Left lobe of liver (tissue), 2 donors: ENCODE measurements at regions not wholly inside any gene's neighbourhood (a gene's known extent, or its start where the extent isn't known, plus 50 kb on each side); places are given as distances from the start of the nearest gene placed in this dataset.
A peak's percentile ranks its signal among the peaks of the same experiment; 100 is the strongest.

Experiments used
- ATAC-seq: fragments of 200-7000 bp; cut with Tn5 transposase; one replicate; pipeline ENCODE4 v1.9.1; 2020; ENCODE audit warnings: mild to moderate bottlenecking, moderate library complexity
- DNase-seq: peaks from one replicate; pipeline ENCODE4 v3.0.0-alpha.2; 2020; ENCODE audit warnings: low spot score
- donor health status: DM: no; HTN: no; CAD: no; lungs with moderate emphysema.
- donor health status: DM: no; HTN: yes; CAD: no.

- DNase-seq: no peak
- no peak for ATAC-seq
Observed at GRCh38 chr6:1124885-1125284, 187.0 kb upstream of the FOXQ1 start.

DNA sequence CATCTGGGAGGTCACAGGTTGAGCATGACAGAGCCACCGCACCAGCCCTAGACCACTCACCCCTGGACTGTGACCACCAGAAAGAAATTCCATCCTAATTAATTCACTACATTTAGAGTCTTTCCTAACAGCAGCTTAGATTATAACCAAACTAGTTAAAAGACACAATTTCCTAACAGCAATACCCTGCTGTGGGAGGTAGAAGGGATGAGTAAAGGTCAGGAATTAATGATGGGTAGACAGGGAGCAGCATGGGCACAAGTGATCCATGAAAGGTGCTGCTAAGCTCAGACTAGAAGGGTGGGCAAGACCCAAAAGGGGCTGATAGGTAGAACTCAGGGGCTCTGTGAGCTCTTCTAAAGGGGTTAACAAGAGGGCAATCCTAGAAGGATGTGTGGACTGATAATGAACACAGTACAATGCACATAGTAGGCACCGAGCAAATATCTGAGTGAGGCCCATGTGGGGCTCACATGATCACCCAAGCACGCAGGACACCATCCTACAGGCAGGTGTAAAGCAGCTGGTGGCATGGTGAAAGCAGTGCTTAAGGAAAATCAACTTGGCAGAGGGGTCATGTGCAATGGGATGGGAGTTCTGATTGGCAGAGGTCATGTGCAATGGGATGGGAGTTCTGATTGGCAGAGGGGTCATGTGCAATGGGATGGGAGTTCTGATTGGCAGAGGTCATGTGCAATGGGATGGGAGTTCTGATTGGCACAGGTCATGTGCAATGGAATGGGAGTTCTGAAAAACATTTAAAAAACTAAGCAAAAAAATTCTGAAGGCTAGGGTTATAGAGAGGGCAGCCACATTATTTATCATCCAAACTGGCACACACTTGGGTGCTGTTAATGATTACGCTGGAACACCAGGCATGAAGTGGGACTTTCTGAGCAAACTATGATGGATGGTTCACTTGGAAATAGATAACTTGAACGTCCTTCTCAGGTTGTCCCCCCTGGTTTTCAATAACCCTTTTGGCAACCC is 188.2 kb upstream of the FOXQ1 start:
- DNase-seq (no peak), ATAC-seq (peak; percentile 79)

DNA sequence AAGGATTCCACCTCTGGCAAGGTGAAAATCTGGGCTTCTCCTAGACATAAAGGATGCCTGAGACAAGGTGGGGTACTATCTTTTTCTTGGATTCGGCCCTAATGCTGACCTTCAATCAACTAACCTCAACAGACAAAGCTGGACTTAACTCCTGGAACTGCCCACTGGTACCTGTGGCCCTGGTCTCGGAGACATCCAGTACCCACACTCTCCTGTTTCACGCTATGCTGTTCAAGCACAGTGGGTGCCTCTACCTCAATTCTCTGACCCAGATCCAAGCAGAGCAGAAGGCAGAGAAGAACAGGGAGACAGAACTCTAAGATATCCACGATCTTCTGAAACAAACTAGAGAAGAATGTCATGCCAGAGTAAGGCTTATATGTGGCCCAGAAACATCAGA is 189.8 kb upstream of the FOXQ1 start:
- DNase-seq: no peak

DNA sequence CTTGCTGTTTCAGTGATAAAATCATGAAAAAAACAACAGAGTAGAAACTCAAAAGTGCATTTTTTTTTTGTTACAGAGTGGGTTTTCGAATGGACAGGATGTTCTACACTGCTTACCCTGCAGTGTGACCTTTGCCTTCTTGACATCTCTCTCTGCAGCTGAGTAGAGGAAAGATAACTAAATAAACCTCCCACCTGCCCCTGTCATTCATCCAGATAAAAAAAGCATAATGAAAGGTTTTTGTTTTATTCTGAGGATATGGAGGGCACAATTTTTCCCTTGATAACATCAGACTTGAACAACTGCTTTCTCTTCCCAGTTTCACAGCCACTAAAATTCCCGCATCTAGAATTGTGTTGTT is 193.6 kb upstream of the FOXQ1 start:
- peak; percentile 49 for ATAC-seq

More for the DNA sequence above, 189.8 kb upstream of the FOXQ1 start:
- no peak for ATAC-seq

GRCh38 chr6:1117530-1118286 is 194.2 kb upstream of the FOXQ1 start:
- DNase-seq (no peak), ATAC-seq (peak; percentile 27)

More for the DNA sequence above, 193.6 kb upstream of the FOXQ1 start:
- DNase-seq: no peak

- no peak for DNase-seq
- ATAC-seq: no peak
Observed at GRCh38 chr6:1116149-1116548, 195.7 kb upstream of the FOXQ1 start.

GRCh38 chr6:1113916-1114540 is 197.9 kb upstream of the FOXQ1 start:
- DNase-seq: no peak
- ATAC-seq: no peak

GRCh38 chr6:1111361-1111760 is 200.5 kb upstream of the FOXQ1 start:
- no peak for DNase-seq
- no peak for ATAC-seq

- peak; percentile 20 for ATAC-seq
- DNase-seq: no peak
Observed at GRCh38 chr6:1110941-1111349, 201.0 kb upstream of the FOXQ1 start.

DNA sequence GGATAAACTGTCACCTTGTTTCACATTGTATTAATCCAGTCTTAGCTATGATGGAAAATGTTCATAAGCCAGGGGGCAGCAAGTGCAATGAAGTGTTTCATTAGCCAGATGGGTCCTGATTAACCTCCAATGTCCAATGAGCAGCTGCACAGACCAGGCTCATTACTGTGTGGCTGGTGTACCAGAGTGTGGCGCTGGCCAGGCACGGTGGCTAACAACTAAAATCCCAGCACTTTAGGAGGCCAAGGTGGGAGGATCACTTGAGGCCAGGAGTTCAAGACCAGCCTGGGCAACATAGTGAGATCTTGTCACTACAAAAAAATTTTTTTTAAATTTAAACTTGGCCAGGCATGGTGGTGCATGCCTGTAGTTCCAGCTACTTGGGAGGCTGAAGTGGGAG is 201.7 kb upstream of the FOXQ1 start:
- ATAC-seq (peak; percentile 44), DNase-seq (no peak)

DNA sequence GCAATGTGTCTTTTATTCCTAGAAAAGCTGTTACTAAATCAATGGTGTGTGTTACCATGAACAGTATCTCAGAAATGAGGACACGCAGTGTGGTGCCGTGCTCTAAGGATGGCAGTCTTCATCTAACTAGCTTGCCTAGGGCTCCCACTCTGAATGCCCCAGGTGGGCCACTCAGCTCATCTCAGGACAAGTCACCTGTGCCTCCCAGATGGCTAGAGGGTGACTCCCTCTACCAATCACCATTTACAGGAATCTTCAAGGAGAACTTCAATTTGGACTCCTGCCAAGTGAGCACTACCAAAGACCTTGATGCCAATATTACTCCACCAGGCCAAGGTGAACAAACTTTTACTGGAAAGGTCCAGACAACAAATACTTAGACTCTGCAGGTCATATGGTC is 202.8 kb upstream of the FOXQ1 start:
- no peak for DNase-seq
- no peak for ATAC-seq

GRCh38 chr6:1108198-1108597 is 203.7 kb upstream of the FOXQ1 start:
- ATAC-seq (no peak), DNase-seq (no peak)

- DNase-seq (no peak), ATAC-seq (no peak)
Observed at GRCh38 chr6:1107578-1107977, 204.3 kb upstream of the FOXQ1 start.

GRCh38 chr6:1105833-1106400 is 206.0 kb upstream of the FOXQ1 start:
- DNase-seq: no peak
- ATAC-seq: no peak

DNA sequence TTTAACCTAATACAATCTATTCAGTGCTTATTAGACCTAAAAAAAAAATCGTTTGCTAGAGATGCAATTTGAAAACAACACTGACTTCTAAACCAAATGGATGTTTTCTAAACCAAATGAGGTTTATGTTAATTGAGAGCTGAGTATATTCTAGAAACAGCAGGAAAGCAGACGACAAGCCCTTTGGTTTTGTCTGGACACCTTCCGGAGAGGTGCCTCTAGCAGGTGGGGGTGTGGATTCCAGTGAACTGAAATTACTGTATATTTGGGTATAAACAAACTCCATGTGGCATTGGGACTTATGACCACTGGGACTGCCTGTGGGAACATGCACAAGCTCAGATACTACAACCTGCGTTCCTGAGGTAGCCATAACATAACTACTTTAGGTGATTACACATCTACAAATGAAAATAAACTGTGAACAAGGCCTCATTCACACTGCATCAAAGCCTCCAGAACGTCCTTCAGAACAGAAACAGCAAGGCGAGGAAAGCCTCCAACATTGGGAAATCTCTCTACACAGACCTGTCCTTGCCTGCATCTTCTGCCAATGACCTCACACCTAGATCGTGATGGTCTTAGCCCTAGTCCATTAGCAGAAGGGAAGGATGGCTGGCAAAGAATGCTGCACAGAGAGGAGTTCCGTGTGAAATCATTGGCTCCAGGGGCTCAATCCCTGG is 206.8 kb upstream of the FOXQ1 start:
- DNase-seq (no peak), ATAC-seq (no peak)

DNA sequence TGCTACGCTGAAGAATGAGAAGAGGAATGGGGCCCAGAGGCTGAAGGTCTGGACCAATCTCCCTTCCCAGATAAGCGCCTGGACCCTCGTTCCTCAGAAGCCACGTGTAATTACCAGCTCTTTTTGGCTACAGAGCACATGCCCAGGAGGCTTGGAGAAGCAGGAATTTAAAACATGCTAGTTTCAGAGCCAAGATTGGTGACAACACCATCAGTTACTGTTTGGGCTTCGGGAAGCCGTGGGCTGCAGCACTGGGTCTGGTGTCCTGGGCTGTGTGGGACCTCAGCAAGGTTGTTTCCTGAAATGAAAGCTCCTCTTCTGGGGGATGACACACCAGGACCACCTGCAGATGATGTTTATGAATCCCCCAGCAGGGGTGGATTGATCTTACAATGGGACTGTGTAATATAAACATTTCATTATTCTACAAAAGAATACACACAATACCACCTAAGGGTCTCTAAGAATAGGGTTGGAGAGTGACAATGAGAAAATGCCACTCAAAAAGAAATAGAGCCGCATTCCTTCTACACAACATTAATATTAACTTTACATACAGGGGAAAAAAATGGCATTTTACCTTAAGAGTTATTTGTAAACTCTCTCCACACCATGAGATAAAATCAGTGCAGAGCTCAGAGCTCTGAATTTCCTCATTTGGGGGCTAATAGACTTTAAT is 207.8 kb upstream of the FOXQ1 start:
- no peak for ATAC-seq
- DNase-seq: no peak

GRCh38 chr6:1103021-1103420 is 208.9 kb upstream of the FOXQ1 start:
- no peak for DNase-seq
- no peak for ATAC-seq

- DNase-seq: no peak
- no peak for ATAC-seq
Observed at GRCh38 chr6:1100269-1100668, 211.6 kb upstream of the FOXQ1 start.

DNA sequence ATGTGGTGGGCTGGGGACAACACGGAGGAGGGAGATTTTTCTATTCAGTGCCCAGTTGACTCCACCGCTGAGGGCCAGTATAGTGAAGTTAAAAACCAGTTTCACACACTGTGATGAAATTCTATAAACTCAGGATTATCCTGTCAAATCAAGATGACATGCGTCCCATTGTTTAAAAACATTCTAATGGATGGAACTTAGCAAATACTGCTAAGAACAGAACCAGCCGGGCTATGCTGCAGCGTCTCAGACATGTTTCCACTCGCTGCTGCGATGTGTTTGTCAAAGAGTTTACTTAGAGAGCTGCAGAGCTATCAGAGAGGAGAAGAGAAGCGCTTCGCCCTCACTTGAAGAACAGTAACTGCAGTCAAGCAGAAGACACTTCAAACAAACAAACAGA is 212.6 kb upstream of the FOXQ1 start:
- DNase-seq: no peak
- no peak for ATAC-seq
